Keratinocyte (primary cell): ENCODE measurements at regions not wholly inside any gene's neighbourhood (a gene's known extent, or its start where the extent isn't known, plus 50 kb on each side); places are given as distances from the start of the nearest gene placed in this dataset.

Experiments used
- EZH2 ChIP-seq: IDR thresholded peaks from one replicate; pipeline ENCODE4 v1.6.1; 2012; ENCODE audit warnings: inconsistent platforms, mild to moderate bottlenecking, low read length, moderate library complexity
- TF ChIP-seq, protein P1 (sequence below), 3 experiments: IDR thresholded peaks in 1 of 3; conservative IDR thresholded peaks in 1 of 3; optimal IDR thresholded peaks in 1 of 3; 2 replicates in 2 of 3; 3 replicates in 1 of 3; pipeline versions ENCODE3 to v1.5.1; 2011; ENCODE audit warnings: low read length in 3 of 3, mild to moderate bottlenecking in 3 of 3, moderate library complexity in 2 of 3, control low read depth in 1 of 3, inconsistent platforms in 1 of 3; ENCODE audit not compliant: insufficient read depth in 2 of 3; ENCODE audit errors: extremely low read depth in 1 of 3

DNA sequence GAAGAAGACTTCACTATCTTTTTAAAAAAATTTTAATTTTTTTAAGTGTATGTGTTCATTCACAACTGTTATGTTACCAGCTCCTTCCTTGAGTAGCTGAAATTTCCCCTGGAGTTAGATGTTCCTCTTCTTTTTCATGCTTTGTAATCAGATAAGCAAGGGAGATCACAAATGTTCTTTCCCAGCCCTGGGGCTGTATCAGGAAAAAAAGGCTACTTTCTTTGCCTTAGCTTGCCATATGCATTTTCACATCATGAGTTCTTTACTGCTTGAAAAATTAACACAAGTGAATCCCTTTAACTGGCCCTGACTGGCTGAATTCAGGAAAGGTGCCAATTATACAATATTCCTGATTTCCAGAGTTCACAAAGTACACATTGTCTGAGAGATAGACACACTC lies 353.2 kb upstream of the ATP11B start:
- TF ChIP-seq, protein P1, sequence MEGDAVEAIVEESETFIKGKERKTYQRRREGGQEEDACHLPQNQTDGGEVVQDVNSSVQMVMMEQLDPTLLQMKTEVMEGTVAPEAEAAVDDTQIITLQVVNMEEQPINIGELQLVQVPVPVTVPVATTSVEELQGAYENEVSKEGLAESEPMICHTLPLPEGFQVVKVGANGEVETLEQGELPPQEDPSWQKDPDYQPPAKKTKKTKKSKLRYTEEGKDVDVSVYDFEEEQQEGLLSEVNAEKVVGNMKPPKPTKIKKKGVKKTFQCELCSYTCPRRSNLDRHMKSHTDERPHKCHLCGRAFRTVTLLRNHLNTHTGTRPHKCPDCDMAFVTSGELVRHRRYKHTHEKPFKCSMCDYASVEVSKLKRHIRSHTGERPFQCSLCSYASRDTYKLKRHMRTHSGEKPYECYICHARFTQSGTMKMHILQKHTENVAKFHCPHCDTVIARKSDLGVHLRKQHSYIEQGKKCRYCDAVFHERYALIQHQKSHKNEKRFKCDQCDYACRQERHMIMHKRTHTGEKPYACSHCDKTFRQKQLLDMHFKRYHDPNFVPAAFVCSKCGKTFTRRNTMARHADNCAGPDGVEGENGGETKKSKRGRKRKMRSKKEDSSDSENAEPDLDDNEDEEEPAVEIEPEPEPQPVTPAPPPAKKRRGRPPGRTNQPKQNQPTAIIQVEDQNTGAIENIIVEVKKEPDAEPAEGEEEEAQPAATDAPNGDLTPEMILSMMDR (optimal IDR thresholded peaks at IDR 0.05 in 1 of 3, IDR thresholded peaks at IDR 0.05 in 1 of 3, conservative IDR thresholded peaks at IDR 0.05 in 1 of 3; ENCODE audit: extremely low read depth in 1 of 3, insufficient read depth in 2 of 3, low read length in 3 of 3) = no peak
- TF ChIP-seq EZH2 = no peak
